CD4-positive, alpha-beta T cell treated with Interleukin-4 for 4 hours (primary cell): ENCODE measurements at regions not wholly inside any gene's neighbourhood (a gene's known extent, or its start where the extent isn't known, plus 50 kb on each side); places are given as distances from the start of the nearest gene placed in this dataset.

Experiments
- DNase-seq: peaks from one replicate; pipeline ENCODE4 v3.0.0-alpha.2; 2020

DNA sequence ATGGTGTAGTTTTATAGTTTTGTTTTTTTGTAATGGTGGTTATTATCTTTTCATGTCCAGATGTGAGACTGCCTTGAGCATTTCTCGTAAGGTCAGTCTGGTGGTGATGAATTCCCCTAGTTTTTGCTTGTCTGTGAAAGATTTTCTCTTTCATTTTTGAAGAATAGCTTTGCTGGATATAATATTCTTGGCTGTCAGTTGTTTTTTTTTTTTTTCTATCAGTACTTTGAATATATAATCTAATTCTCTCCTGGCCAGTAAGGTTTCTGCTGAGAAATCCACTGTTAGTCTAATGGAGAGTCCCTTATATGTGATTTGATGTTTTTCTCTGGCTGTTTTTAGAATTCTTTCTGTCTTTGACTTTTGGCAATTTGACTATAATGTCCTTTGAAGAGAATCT, 106.9 kb downstream of the CARTPT start:
- no peak for DNase-seq

- no peak for DNase-seq
These were observed 109.4 kb downstream of the CARTPT start for GRCh38 chr5:71828291-71829040.

GRCh38 chr5:71829206-71829605, 110.1 kb downstream of the CARTPT start:
- no peak for DNase-seq

DNA sequence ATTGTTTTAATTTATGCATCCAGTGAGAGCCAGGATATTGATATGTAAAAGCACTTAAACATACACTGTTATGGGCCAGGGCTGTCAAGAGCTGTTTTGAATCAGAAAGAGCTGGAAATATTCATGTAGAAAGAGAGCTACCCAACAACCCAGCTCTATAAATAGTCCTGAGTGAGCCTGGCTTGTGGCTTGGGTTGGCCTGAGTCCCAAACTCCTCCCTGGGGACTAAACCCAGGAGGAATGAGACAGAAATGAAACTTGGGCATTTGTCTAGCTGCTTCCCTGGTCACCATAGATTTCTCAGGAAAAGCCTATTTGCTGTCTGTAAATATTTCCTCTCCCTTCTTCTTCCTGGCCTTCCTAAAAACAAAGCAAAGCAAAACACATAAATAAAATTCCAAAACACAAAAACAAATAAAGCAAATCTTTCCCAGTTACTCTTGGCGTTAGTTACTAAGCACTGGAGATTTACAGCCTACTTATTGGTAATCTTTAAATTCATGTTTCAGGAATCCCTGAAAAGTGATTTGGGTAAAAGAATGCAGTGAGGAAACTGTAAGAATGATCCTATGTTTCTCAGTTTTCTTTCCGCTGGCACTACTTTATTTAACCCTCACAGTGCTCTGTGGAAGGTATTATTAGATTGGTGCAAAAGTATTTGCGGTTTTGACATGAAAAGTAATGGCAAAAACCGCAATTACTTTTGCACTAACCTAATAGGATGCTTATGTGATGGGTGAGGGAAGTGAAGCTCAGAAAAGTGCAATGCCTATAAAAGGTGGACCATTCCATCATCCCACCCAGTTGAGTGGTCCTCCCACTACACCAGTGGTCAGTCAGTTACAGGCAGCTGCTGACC, 111.8 kb downstream of the CARTPT start:
- no peak for DNase-seq

DNA sequence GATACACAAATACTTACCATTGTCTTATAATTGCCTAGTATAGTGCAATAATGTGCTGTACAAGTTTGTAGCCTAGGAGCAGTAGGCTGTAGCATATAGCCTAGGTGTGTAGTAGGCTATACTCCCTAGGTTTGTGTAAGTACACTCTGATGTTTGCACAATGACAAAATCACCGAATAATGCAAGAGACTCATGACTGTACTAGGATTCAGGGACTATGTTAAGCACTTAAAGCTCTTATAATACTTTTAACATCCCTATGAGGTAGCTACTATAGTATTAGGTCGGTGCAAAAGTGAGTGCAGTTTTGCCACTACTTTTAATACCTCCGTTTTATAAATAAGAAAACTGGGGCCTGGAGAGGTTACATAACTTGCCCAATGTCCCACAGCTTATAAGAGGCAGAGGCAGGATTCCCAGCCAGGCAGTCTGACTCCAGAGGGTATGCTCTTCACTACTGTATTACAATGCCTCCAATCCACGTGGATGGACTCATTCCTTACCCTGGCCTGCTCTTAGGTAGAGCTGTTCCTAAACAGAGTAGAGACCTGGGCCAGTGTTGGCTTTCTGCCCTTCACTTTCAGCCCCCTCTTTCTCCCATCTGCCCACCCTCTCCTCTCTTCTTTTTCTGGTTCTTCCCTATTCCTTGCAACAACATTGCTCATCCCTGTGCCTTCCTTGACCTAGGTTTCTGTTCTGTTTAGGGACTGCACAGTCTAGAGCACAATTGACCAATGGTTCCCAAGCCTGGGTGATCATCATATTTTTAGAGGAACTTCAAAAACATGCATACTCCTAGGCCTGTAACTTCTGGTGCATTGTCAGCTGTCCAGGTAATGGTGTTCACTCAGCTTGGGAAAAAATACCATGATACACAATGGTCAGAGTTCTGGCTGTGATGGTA, 114.0 kb downstream of the CARTPT start:
- no peak for DNase-seq

DNA sequence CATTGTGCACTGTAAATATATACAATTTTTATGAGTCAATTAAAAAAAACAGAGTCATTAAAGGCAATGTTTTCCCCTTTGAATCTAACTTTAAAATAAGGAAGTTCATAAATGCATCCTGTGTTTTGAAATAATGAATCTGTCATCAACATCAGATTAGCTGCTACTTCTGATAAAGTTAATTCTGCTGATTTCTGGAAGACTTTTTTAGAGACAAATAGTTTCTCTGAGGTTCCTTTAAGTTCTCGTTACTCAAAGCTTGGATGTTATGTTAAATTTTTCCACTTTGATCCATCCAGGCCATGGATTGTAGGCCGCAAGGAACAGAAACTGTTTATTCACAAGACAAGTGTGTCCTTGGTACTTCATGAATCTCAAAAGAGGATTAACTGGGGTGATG, 115.5 kb downstream of the CARTPT start:
- DNase-seq: no peak

DNA sequence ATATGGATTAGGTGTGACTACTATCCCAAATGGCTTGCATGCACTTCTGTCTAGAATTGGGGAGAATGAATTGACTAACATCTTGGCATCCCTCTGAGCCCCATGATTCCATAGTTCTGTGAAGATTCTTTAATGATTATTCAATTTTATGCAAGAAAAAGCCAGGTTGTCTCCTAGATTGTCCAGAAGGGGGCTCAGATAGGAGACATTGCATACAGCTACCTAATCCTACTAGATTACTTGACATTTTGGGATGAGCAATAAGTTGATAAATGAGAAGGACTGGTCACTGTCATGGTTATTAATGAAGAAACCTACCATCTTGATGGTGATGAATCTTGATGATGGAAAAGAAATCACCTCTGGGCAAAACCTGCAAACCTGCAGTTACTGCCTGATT, 117.0 kb downstream of the CARTPT start:
- no peak for DNase-seq

- no peak for DNase-seq
These were observed 117.6 kb downstream of the CARTPT start for GRCh38 chr5:71836559-71837112.

- DNase-seq: no peak
These were observed 119.2 kb downstream of the CARTPT start for GRCh38 chr5:71838286-71838685.

GRCh38 chr5:71839096-71839884, 120.2 kb downstream of the CARTPT start:
- DNase-seq: no peak

GRCh38 chr5:71841107-71841506, 122.0 kb downstream of the CARTPT start:
- no peak for DNase-seq

DNA sequence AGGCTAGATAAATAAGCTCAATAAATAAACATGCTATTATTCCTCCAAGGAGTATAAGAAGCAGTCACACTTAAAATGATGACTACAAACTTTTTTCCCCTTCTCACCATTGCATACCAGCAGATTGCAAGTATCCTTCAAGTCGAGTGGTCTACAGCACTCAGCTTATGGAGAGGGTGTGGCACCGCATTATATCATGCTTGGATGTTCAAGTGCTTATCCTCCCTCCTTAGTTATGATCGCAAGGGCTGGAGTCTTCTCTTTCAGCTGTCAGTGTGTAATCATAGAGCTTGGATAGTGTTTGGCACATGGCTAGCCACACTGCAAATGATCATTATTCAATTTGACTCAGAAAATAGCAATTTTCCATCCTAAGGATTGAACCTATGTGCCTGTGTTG, 124.0 kb downstream of the CARTPT start:
- DNase-seq: no peak

GRCh38 chr5:71844862-71845261, 125.8 kb downstream of the CARTPT start:
- DNase-seq: no peak

DNA sequence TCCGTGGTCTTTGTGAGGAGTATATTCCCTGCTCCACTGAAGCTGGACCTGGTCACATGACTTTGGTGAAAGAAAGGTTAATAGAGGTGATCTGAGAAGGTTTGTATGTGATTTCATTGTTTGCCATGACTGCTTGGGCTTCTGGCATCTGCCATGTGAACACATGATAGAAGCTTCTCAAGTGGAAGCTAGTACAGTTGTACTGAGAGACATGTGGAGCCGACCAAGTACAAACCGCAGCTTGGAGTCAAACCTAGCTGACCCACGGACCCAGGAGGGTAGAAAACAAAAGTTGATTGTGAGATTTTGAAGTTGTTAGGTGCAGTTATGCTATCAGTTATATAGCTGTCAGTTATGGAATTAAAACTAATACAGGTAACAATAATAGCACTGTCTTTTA, 140.4 kb downstream of the CARTPT start:
- DNase-seq: no peak

DNA sequence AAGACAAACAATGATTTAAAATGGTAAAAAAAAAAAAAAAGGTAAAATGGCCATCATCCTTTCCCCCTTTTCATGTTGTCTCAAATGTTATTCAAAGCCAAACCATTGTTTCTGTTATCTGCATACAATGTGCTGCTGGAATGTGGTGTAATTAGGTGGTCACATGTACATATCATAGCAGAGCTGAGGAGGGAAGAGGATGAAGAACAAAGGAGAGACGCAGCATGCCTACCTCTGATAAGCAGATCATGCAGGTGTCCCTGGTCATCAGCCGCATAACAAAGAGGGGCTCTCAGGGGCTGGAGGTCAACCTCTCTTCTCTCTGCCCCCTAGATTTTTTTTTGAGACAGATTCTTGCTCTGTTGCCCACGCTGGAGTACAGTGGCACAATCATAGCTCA, 141.0 kb downstream of the CARTPT start:
- no peak for DNase-seq

- DNase-seq: no peak
These were observed 142.6 kb downstream of the CARTPT start for GRCh38 chr5:71861682-71862081.

DNA sequence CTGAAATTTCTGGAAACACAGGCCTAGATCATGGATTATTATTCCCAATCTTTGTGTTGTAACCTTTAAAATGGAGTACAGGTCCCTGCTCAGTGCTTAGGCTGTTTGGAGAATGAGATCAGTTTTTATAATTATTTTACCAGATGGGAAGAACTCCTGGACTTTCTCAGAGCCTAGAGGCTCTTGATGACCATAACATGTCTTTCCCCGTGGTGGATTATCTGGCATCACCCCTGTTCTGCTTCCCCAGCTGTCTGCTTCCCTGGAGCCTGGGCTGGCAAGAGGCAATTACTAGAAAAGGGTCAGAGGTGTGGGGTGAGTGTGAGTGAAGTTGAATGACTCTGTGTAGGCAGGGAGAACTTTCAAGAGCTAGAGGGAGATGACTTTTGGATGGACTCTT, 143.0 kb downstream of the CARTPT start:
- no peak for DNase-seq

GRCh38 chr5:71862507-71863060, 143.5 kb downstream of the CARTPT start:
- no peak for DNase-seq

- no peak for DNase-seq
These were observed 145.9 kb downstream of the CARTPT start for GRCh38 chr5:71864730-71865601.

DNA sequence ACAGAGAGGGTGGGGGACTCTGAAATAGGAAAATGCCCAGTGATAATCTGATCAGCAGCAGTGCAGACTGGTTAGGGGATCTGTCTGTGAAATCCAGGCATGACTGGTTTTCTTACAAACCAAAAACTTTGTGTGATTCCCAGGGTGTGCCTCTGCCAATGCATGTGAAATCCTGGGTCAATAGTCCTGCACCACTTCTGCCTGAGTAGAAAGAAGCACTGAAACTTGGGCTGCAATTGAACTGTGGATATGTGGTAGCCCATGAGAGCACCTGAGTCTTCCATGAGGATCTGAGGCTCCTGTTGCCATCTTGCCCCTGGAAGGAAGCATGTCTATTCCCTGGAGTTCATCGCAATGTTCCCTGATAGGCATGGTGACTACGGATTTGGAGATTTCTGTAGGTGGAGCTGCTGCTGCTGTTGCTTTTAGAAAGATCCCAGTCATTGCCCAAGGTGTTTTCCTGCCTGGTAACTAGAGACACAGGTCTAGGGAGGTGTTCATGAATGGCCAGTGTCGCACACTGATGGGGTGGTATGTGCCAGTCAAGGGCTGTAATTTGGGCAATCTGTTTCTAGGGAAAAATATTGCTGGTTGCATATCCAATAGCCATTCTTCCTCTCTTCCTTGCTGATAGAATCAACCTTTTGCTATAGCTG, 146.7 kb downstream of the CARTPT start:
- DNase-seq: no peak
